Limb (tissue), 2 donors: ENCODE measurements at regions not wholly inside any gene's neighbourhood (a gene's known extent, or its start where the extent isn't known, plus 50 kb on each side); places are given as distances from the start of the nearest gene placed in this dataset.

Experiments
- DNase-seq, 2 donors: peaks; one replicate each; pipeline ENCODE4 v3.0.0-alpha.2; 2016; ENCODE audit errors: extremely low spot score in 2 of 2

DNA sequence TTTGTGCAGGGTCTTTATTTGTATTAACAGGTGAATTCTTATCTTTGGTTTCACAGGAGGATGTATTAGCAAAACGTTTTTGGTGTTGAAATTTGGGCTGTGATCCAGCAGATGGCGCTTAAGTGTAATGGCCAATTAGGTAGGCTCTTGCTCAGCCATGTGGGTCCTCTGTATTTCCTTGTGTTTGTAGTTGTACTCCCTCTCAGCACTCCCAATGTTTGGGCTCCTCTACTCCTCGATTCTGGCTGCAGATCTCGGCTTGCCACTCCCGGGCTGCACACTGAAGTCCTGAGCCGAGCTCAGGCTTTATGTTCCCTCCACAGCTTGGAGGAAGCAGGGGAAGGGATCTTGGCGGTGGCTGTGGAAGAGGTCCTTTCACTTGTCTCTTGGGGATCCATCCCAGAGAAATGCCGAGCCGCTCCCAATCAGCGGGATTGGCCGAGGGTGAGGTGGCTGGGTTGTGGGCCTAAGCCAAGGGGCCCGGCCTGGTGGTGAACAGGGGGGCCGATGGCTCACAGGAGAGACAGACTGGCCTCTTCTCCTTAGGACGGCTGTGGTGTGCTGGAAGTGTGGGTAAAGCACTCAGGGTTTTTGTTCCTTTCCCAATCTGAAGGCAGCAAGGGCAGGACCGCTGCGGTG is 133.7 kb downstream of the AEBP2 start:
- DNase-seq, result no peak

DNA sequence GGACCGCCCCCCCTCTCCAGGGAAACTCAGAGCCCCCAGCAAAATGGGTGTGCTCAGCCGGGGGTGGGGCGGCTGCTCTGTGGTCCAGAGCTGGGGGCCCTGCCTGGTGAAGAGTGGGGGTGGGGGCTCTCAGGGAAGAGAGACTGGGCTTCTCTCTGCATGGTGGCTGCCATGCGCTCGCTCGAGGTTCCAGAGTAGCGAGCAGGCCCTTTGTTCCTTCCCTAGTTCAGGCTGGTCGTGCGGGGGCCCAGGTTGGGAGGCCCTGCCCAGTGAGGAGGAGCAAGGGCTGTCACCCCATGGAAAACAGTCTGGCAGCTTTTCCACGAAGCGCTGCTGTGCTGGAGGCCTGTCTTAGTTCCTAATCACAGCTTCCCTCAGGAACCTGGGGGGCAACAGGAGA is 134.6 kb downstream of the AEBP2 start:
- DNase-seq, result no peak

DNA sequence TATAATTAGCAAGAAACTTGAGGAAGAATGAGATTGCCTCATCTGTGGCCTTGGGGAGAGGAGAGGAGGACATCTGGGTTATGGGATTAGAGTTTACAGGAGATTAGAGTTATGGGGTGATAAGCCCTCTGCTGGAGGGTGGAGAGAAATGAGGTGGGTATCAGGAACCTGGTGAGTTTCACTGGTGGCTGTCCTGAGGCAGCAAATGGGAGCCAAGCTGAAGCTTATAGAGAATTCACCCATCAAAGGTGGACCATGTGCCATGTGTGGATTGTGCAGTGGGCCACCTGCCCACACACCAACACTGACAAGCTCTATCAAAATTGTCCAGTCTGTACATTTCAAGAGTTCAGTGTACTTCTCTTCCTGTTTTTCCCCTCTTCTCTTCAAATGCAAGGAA is 135.3 kb downstream of the AEBP2 start:
- no peak for DNase-seq

DNA sequence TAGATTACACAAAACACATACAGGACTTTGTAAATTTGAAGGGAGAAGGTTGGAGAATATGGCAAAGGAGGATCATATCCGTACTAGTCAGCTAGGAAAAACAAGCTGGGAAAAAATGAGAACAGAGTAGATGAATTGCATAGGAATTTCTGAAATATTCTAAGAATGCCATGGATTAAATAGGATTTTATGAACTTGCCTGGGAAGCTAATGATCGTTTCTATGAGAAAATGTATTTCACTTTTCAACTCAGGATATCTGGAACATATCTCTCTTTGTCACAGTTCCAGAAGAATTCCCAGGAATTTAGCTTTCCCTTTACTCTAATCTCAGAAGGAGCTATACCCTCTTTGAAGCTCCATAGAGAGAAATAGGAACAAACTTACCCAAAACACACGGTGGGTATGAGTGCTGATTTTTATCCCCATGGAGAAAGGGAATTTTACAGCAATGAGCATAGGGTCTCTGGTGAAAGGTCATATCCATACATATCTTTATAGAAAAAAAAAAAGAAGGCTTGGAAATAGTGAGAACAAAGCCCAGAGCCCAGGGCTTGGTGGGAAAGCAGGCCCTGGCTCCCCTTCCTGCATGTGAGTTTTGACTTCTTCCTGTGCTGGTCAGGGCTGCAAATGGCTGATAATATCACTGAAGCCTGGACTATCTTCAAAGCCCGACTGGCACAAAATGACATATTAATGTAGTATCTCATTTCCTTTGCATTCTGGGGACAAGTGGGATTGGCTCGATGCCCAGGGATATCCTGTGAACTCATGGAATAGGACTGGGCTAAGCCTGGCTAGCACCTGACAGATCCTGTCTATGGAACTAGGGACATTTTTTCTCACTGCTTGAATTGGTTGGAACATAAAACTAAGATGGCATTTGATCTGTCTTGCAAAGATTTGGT is 136.3 kb downstream of the AEBP2 start:
- DNase-seq, result peak; percentile 68 to 80

DNA sequence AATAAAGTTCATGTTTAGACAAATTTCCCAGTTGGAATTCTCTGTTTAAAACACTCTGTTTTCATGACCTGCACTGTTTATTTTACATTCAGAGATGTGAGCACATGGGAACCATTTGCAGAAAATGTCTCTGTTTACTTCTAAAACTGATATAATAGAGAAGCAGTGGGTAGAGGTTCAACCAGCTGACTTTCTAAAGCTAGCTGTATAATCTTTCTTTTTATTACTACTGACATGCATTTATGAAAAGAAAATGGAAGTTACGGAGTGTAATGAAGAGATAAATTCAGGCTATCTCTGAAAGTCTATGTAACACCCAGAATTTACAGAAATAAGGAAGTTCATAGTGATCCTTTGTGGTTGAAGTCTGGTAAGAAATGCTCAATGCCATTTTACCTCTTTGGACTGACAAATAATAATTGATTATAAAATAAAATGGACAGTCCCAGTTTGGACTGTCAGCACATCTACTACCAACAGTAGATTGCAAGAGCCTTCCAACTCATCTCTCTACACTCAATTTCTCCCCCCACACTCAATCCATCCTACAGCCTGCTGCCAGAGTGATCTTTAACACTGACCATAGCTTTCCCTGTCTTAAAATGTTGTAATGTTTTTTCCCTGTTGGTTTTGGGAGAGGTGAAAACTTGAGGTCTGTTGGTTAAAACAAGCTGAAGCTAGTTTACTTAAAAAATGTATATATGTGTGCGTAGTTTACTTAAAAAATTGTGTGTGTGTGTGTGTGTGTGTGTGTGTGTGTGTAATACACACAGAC is 137.4 kb downstream of the AEBP2 start:
- no peak for DNase-seq

DNA sequence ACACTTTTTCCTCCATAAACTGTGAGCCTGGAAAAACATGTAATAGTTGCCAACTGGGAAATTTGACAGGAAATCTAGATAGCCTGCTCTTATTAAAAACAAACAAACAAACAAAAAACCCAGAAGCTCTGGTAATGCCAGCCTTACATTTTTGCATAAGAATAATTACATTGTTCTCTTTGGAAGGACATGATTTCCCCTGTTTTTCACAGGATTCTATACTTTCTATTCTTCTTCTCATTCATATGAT is 137.9 kb downstream of the AEBP2 start:
- DNase-seq, result no peak

DNA sequence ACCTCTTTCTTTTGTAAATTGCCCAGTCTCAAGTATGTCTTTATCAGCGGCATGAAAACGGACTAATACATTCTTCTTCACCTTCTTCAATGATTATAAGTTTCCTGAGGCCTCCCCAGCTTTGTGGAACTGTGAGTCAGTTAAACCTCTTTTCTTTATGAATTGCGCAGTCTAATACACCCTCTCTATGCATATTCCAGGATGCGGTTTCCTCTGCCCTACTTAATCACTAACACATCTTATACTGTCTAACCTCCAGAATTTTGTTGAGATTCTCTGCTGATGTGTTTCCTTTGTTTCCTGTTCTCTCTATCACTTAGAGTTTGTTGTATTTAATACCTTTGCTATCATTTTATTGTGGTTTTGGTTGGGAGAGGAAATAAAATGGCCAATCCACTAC is 145.4 kb downstream of the AEBP2 start:
- no peak for DNase-seq

DNA sequence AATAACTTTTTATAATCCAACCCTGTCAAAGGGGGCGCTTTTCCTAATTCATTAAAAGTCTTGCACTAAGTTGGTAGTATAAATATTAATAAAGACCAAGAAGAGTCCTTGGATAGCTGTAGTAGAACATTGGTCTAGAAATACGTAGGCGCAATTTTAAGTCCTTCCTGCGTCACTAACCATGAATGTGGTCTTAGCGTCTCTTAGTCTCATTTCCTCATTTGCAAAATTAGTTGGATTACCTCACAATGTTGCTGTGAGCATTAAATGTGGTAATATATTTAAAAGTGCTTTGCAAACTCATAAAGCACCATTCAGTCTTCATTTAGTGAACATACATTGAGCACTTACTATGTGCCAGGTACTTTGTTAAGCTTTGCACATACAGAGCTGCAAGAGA is 149.7 kb downstream of the AEBP2 start:
- no peak for DNase-seq

DNA sequence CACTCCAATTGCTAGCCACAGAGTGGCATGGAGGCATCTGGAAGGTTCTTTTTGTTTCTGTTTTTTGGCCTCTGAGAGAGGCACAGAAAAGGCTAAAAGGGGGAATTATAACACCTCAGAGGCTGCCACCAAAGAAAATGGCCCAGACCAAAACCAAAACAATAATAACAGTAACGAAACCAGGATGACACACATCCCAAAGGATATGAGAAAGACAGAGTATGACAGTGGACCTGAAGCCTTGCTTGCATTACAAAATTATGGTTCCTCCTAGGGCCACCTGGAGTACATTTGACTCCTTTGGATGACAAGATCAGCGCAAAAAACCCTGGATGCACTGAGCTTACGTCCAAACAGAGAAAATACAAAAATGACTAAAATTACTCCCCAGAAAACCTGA is 152.7 kb downstream of the AEBP2 start:
- DNase-seq, result no peak

DNA sequence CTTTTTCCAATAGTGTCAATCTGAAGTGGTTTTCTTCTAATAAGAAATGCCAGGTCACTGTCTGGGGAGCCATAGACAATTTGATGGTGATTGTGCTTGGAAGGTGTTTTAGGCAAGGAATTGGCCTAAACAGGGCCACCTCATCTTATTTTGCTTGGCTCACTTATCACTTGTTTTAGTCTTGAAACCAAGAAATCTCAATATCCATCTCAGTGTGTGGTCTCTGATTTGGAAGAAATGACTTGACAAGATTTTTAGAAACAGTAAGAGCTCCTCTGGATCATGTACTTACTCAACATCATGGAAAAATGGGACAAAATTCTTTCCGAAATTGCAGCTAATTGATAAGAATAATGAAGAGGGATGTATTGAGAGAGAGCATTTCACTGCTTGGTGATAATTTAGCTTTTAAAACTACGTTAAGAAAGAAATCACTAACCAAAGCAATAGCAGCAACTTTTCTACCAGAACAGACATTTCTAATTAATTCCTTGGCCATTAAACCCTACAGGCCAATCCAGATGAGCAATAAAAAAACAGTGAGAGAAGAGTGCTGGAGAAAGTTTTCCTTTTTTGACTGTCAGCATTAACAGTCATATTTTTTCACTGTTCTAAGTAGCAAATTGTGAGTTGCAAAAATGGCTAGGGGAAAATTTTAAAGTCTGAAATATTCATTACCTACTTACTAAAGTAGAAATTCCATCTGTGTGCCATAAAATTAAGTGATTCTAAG is 157.3 kb downstream of the AEBP2 start:
- peak in 1 of 2 donors; percentile 23 for DNase-seq

DNA sequence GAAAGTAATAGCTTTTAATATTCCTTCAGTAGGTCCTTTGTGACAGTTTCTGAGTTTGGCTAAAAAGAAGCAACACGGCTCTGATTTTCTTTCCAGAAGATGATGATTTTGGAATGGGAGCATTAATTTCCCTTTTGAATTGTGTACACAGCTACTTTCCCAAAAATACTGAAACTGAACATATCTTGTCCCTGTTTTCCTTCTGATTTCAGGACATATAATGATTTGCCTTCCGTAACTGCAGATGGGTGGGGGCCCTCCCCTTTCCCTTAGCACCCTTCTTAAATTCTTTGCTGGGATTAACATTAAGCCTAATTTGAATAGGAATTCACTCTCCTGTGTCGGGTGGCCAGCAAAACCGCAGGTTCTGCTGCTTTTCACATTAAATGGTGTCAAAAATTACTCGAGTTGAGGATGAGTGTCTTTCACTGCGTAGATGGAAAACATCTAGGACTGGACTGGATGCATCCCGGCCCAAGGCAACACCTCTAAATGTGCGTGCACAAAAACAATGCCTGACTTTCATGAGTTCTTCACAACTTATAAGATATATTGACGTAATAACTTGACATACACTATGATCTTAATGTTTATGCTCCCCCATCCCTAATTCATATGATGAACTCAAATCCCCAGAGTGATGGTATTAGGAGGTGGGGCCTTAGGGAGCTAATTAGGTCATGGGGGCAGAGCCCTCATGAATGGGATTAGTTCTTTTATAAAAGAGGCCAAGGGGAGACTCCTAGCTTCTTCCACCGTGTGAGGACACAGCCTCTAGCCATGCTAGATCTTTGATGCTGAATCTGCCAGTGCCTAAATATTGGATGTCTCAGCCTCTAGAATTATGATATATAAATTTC is 158.1 kb downstream of the AEBP2 start:
- peak in 1 of 2 donors; percentile 39 for DNase-seq

DNA sequence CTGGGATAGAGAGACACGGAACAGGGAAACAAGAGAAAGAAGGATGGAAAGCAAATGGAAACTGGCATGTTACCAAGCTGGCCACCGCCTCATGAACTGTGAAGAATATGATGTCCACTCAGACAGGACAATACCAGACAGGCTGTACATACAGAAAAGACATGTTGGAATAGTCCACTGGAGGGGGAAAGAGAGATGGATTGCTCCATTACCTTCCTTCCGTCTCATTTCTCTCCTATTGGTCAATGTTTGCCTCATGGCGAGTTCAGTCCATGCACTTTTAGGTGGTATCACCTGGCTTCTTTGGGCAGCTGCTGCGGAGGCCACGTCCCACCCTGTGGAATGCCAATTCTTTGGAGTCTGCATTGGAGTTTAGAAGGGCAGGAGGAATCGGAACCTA is 166.4 kb downstream of the AEBP2 start:
- no peak for DNase-seq

DNA sequence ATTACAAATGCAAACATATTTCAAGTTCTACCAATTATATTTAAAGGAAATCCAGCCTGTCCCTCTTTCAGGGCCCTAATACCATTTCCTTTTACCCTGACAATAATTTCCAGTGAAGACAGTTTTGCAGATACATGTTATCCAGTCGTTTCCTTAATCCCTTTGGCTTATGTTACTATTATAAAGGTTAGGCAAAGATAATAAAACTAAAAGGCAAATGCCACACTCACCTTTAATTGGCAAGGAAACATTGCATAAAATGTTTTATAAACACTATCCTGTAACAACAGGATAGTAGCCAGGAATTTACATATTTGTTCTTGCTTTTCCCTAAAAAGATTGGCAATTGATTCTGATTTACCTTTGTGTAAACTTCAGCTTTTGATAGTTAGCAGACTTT is 168.7 kb downstream of the AEBP2 start:
- no peak for DNase-seq

DNA sequence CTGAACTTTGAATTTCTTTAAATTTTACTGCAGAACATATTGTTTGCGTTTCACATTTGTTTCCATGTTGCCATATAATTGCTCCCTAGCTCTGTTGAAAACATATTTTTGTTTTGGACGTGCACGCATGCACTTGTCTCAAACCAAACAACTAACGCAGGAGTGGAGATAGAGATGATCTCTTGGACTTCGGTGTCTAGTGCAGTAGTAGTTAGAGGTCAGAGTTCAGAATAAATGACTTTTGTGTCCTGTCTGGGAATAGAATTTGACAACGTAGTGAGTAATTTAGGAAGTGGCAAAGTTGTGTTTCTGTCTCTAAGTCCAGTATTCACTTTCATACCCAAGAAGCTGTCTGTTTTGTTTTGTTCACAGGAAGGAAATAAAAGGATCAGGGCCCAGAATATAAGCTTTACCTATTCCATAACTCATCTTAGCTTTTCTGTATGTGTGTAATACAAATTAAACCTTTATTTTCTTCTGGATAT is 173.8 kb downstream of the AEBP2 start:
- DNase-seq, result no peak

DNA sequence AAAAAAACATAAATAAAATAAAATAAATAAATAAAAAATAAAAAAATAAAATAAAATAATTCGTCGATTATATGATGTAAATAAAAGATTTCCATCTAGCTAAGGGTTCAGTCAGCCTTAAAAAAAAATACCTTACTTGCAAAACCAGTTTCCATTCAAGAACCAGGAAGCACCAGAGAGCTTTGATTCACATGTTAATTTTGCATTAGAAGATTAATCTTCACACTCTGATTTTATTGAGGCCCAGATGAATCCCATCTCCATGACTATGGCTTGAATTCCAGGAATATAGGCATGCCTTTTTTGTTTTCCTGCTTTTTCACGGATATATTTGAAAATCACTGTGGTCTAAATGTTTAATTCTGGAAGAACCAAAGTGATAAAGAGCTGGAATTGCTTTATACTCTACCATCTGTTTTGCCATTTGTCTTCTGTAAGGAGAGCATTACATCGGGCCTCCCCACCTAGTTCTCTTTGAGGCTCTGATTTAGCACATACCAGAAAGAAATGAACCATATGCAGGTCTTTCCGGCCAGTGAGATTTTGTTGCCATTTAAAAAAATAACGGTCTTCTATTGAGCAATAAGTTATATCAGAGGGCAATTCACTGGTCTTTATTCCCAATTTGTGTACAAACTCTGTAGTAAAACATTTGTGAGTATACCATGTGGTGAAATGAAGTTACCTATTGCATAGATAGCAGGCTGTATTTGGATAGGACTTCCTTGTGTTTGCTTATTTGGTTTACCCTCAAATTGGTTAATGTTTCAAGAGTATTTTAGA is 175.5 kb downstream of the AEBP2 start:
- no peak for DNase-seq

DNA sequence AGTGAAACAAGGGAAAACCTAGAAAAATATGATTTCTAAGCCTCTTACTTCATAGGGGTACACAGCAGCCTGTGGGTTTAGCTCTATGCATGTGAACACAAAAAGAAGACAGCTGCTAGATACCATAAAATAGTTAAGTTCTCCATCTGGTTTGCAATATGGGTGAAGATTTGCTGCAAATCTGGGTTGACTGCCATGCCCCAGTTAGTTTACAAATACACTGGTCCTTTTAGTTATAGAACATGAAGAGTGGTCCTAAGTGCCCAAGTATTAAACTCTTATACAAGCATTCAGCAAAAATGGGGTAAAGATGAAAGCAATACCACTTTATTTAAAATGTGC is 176.1 kb downstream of the AEBP2 start:
- no peak for DNase-seq

DNA sequence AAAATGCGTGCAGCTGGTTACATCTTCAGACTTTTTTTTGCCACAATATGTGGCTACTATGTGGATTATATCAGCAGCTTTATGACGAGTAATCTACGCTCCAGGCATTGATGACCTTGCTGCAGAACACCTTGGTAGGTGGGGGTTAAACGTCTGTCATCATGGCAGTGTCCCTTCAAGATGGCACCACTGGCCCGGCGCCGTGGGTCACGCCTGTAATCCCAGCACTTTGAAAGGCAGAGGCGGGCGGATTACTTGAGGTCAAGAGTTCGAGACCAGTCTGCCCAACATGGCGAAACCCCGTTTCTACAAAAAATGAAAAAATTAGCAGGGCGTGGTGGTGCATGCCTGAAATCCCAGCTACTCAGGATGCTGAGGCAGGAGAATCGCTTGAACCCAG is 177.5 kb downstream of the AEBP2 start:
- DNase-seq, result no peak

DNA sequence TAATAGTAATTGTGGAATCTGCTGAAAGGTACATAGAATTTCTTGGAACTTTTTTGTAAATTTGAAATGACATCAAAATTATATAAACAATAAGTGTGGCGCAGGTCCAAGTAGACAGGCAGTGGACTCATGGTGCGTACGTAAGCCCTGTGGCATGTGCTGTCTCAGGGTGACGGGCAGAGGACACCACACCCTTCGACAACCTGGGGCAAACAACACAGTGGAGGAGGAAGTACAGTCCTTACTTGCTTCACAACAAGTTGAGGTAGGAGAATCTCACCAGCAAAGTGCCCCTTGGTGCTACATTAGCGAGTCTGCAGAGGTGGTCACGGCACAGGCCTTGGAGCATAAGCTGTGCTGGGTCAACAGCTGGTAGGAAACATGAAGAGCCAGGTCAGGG is 180.9 kb downstream of the AEBP2 start:
- no peak for DNase-seq

DNA sequence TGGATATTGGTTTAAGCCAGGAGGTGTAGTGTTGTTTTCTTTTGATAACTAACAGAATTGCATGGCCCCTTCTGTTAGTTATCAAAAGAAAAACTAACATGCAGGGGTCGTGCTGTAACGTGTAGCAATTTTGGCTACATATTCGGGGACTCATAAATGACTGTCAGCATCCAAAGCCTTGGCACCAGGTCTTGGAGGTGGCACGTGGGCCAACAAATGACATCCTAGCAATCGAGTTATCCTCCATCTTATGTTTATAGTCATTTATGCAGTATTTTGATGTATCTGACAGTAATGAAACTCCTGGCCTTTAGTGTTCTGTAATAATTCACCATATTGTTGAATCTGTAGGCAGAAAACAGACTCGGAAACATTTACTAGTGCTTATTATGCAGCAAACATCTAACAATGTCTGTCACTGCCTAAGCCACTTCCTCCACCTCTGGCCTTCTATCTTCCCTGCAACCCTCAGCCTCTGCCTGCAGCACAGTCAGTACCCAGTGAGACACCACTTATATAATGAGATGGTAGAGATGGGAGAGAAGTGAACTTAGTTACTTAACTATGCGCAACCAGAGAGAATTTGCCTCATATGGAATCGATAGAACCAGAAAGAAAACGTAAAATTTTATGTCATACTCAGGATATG is 184.6 kb downstream of the AEBP2 start:
- no peak for DNase-seq

DNA sequence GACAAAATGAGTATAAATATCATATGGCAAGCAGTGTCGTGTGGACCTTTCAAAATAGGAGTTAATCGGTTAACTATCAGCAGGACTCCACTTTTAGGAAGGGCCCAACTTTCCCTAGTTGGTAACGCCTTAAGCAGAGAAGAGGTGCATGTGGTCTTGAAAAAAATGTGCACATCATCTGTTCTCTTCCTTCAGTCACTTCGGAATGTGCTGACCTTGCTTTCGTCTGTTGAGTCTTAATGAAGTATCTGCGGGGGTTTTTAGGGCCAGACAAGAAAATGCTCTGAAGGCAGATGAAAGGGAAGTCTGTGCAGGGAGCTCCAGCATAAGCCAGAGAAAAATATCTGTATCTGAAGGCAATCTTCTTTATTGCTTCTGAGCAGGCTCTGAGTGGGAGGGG is 185.2 kb downstream of the AEBP2 start:
- peak in 1 of 2 donors; percentile 62 for DNase-seq
